ENCODE measurements at regions not wholly inside any gene's neighbourhood (a gene's known extent, or its start where the extent isn't known, plus 50 kb on each side); places are given as distances from the start of the nearest gene placed in this dataset.

DNA sequence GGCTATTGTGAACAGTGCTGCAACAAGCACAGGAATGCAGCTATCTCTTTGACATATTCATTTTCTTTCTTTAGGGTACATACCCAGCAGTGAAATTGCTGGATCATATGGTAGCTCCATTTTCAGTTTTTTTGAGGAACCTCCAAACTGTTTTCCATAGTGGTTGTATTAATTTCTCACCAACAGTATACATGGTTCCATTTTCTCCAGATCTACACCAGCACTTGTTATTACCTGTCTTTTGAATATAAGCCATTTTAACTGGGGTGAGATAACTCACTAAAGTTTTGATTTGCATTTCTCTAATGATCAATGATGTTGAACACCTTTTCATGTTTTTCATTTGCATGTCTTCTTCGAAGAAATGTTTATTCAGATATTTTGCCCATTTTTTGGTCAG lies 241.1 kb upstream of the AGTR2 start:
- TF ChIP-seq ZFX (IDR thresholded peaks at IDR 0.05; ENCODE audit: borderline replicate concordance), result no peak
- TF ChIP-seq, protein P1, sequence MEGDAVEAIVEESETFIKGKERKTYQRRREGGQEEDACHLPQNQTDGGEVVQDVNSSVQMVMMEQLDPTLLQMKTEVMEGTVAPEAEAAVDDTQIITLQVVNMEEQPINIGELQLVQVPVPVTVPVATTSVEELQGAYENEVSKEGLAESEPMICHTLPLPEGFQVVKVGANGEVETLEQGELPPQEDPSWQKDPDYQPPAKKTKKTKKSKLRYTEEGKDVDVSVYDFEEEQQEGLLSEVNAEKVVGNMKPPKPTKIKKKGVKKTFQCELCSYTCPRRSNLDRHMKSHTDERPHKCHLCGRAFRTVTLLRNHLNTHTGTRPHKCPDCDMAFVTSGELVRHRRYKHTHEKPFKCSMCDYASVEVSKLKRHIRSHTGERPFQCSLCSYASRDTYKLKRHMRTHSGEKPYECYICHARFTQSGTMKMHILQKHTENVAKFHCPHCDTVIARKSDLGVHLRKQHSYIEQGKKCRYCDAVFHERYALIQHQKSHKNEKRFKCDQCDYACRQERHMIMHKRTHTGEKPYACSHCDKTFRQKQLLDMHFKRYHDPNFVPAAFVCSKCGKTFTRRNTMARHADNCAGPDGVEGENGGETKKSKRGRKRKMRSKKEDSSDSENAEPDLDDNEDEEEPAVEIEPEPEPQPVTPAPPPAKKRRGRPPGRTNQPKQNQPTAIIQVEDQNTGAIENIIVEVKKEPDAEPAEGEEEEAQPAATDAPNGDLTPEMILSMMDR (IDR thresholded peaks at IDR 0.05), result no peak

DNA sequence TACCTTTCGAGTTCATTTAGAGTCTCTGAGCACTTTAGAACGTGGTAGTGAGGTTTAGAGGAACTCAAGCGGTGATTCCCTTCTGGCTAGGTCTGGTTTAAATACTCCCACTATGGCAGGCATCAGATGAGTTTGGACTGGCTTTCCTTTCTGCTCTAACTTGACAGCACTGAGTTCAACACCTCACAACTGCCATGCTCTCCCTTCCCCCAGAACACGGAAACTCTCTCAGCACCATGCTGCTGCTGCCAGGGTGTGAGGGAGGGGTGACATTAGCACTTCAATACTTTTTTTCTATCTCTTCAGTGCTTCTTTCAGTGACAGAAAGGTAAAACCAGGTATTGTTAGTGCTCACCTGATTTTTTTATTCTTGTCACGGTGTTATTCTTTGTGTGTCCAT lies 234.5 kb upstream of the AGTR2 start:
- no peak overlapping the region for H3K27ac ChIP-seq
- TF ChIP-seq, protein P1 (IDR thresholded peaks at IDR 0.05), result no peak
- TF ChIP-seq ZFX (IDR thresholded peaks at IDR 0.05; ENCODE audit: borderline replicate concordance), result no peak

More for the DNA sequence above, 241.1 kb upstream of the AGTR2 start:
- H3K27ac ChIP-seq, result no peak overlapping the region

DNA sequence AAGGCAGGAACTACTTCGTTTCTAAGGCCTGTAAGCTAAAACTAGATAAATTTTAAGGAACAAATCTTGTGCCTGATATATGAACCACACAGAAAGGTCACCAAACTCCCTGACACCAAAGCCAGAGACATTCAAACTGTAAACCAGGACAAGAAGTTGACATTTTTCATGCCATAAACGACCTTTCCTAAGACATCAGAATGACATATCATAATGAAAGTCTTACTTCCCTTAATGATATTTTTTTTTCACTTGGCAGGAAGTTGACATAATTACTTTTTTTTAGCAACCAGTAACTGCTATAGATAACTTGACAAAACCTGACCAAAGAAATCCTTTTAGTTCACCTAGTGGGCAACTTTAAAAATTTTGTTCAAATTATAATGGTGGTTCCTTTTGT lies 231.5 kb upstream of the AGTR2 start:
- no peak overlapping the region for H3K27ac ChIP-seq
- TF ChIP-seq, protein P1 (IDR thresholded peaks at IDR 0.05), result no peak
- TF ChIP-seq ZFX (IDR thresholded peaks at IDR 0.05; ENCODE audit: borderline replicate concordance), result no peak

DNA sequence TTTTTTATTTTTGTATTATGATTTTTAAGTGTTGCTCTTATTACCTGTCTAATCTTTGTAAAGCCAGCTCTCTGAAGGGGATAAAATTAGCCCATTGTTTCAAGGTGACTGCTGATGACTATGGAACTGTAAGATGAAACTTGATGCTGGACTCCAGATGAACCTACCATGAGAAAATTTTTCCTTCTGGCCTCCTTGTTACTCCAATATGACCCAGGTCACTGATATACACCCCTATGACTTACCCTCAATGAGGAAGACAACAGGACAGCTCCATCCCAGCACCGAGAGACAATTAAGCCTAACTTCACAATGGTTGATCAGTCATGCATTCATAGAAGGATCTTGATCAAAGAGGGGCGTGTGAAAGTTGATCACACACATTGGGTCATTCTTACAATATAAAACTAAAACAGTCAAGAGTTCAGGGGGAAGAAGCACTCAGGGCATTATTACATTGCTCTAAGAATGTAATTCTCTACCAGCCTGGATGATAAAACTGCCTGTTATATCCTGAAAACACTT lies 230.8 kb upstream of the AGTR2 start:
- TF ChIP-seq ZFX (IDR thresholded peaks at IDR 0.05; ENCODE audit: borderline replicate concordance), result no peak
- TF ChIP-seq, protein P1 (IDR thresholded peaks at IDR 0.05), result no peak
- peak overlapping the region; percentile 73 for H3K27ac ChIP-seq

DNA sequence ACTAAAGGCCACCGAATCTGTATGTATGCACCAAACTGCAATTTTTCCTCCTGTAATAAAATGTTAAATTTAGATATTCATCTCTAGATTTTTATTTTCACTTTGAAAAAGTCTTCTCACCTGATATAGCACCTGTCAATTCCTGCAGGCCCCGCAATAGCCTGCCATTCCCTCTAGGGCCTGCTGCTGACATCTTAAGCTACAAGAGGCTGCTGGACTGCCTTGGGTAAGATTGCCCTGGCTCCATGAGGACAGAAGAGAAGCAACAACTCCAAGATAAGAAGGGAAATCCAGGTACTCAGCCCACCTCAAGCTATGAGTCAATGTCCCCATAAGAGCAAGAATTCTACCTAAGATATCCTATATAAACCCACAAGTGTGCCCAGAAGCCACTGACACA lies 230.2 kb upstream of the AGTR2 start:
- TF ChIP-seq, protein P1 (IDR thresholded peaks at IDR 0.05), result no peak; the same call in 1 of the 2 replicates
- TF ChIP-seq ZFX (IDR thresholded peaks at IDR 0.05; ENCODE audit: borderline replicate concordance), result no peak
- H3K27ac ChIP-seq, result peak overlapping the region; percentile 73

DNA sequence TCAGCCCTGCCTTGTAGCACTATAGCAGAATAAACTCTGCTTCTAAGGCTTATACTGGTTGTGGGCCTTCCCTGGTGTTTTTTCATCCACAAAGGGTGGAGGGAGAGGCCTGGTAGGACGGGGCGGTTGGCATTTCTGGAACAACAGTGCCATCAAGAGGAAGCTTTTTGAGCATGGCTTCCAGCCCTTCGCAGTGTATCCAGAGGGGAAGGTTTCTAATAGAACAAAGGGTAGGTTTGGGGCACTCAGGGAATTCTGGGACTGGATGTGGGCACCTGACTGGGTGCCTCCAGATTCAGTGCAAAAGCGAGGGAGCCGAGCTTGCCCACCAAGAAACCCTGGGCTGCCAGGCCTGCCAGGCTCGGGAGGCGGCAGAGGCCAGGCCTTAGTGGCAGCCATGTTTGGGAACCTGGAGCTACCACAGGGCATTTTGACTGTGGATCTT lies 229.6 kb upstream of the AGTR2 start:
- no peak for TF ChIP-seq ZFX (IDR thresholded peaks at IDR 0.05; ENCODE audit: borderline replicate concordance)
- TF ChIP-seq, protein P1 (IDR thresholded peaks at IDR 0.05), result peak; percentile 43
- H3K27ac ChIP-seq, result peak overlapping the region; percentile 73

GRCh38 chrX:115941388-115941787 lies 229.2 kb upstream of the AGTR2 start:
- TF ChIP-seq, protein P1 (IDR thresholded peaks at IDR 0.05), result no peak
- TF ChIP-seq ZFX (IDR thresholded peaks at IDR 0.05; ENCODE audit: borderline replicate concordance), result no peak
- H3K27ac ChIP-seq, result peak overlapping the region; percentile 73

Measured in 22Rv1 (cell line).